MG63 (cell line): ENCODE measurements at regions not wholly inside any gene's neighbourhood (a gene's known extent, or its start where the extent isn't known, plus 50 kb on each side); places are given as distances from the start of the nearest gene placed in this dataset.
"Not testable (repeated sequence)": the region's sequence is repeated elsewhere in the genome, so short reads cannot be mapped to it uniquely, and the experiment has no call there.

Experiments
- DNase-seq: peaks from one replicate; pipeline ENCODE4 v3.0.0-alpha.2; 2020
- H3K27me3 ChIP-seq: fragments of 250-450 bp; sonication (Bioruptor Pico); 2 replicates; pipeline ENCODE4 v1.5.1; 2020; ENCODE audit warnings: mild to moderate bottlenecking, moderate library complexity
- H3K36me3 ChIP-seq: fragments of 250-450 bp; sonication (Bioruptor Pico); 2 replicates; pipeline ENCODE4 v1.5.1; 2020; ENCODE audit warnings: mild to moderate bottlenecking, moderate library complexity
- H3K4me3 ChIP-seq: fragments of 250-450 bp; sonication (Bioruptor Pico); 2 replicates; pipeline ENCODE4 v1.5.1; 2020; ENCODE audit warnings: mild to moderate bottlenecking, moderate library complexity
- H3K9me3 ChIP-seq: fragments of 250-450 bp; sonication (Bioruptor Pico); 2 replicates; pipeline ENCODE4 v1.5.1; 2020; ENCODE audit warnings: mild to moderate bottlenecking, moderate library complexity

DNA sequence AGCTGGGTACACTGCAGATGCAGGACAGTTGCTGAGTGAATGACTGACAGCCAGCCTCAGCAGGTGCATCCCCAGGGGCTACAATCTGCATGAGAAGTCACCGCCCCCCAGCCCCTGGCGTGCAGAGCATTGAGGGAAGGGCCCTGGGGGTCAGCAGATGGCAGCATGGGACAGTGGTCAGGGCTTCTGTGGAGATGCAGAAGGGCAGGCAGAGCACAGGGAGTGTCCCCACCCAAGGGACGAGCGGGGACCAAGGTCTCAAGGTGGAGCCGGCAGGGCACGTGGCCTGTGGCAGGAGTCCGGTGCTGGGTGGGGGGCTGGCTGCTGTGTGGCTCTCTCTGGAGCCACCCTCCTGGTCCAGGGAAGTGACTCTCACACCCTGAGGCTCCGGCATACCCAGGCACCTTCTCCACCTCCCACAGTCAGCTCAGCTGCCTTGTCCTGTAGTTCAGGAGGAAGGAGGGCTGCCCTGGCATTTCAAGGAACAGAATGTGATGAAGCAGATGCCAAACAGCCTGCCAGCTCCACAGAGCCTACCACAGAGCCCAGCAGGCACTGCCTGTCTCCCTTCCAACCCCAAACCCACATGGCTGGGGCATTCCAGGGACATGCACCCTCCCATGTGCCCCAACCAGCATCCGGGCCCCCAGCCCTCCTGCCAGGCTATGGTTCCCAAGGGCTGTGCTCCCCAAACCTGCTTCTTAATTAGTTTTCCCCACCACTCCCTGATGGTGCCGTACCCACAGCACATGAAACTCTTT is 114.5 kb downstream of the TMEM130 start:
- Histone ChIP-seq H3K36me3 (no peaks in the 10 kb centered on the region), H3K4me3 (no peak overlapping the region), H3K27me3 (no peaks in the 10 kb centered on the region), H3K9me3 (no peaks in the 10 kb centered on the region)
- no peak for DNase-seq

DNA sequence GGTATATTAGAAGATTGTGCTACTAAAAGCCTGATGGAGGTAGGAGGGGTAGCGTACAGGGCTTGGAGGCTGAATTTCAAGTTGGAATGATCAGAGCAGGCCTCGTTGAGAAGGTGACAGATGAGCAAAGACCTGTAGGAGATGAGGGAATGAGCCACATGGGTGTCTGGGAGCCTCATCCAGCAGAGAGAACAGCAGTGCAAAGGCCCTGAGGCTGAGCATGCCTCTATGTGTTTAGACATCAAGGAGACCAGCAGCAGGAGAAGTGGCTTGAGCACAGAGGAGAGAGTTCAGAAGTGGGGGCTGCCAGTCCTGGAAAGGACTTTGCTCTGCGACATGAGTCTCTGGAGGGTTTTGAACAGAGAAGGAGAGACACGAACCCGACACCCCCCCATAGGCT is 111.7 kb downstream of the TMEM130 start:
- no peak for DNase-seq
- H3K36me3 ChIP-seq: no peaks in the 10 kb centered on the region
- no peak overlapping the region for H3K4me3 ChIP-seq
- no peaks in the 10 kb centered on the region for H3K9me3 ChIP-seq
- no peaks in the 10 kb centered on the region for H3K27me3 ChIP-seq

DNA sequence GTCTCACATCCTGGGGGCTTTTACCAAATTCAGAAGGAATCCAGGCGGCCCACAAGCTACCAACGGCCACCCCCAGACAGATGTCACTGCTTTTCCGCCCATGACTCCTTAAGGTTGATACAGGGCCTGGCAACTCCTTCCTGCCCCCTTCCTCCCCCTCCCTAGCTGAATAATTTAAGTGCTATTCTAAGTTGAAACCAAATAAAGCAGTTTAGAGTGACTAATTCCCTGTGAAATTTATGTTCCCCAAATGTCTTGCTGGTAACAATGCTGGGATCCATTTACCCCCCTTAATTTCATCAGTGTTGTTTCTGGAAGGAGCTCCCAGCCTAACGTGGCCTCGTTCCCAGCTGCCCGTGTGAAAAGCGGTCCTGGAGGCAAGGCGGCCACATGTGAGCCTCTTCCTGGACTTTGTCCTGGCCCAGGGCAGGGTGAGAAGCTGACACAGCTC is 109.6 kb downstream of the TMEM130 start:
- Histone ChIP-seq H3K4me3 (no peak overlapping the region), H3K36me3 (no peaks in the 10 kb centered on the region), H3K9me3 (no peaks in the 10 kb centered on the region), H3K27me3 (no peaks in the 10 kb centered on the region)
- peak; percentile 75 for DNase-seq

DNA sequence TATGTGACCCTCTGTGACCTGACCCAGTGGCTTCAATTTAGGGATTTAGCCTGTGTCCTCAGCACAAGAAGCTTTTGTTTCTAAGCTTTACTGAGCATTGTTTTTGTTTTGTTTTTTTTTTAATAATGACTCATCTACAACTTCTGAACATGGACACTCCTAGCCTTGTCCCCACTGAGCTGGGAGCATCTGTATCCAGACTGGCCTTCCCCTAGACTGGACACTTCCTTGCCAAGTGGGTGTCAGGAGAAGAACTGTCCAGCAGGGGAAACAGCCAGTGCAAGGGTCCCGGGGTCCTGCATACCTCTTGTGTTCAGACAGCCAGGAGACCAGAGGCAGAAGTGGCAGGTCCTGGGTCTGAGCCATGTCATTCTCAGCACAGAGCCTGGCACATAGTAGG is 108.6 kb downstream of the TMEM130 start:
- no peak for DNase-seq
- Histone ChIP-seq H3K27me3 (no peaks in the 10 kb centered on the region), H3K9me3 (no peaks in the 10 kb centered on the region), H3K4me3 (no peak overlapping the region), H3K36me3 (no peaks in the 10 kb centered on the region)

DNA sequence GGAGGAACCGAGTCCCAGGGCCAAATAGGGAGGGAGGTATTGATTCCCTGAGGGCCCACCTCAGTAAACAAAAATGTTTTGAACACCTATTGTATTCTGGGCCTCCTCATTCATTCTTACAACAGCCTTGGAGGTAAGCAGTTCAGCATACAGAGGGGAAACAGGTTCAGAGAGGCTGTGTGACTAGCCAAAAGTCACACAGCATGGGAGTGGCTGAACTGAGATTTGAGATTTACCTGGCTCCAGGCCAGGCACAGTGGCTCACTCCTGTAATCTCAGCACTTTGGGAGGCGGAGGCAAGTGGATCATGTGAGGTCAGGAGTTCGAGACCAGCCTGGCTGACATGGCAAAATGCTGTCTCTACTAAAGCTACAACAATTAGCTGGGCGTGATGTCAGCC is 107.2 kb downstream of the TMEM130 start:
- H3K4me3 ChIP-seq: no peak overlapping the region
- no peak for DNase-seq
- no peaks in the 10 kb centered on the region for H3K36me3 ChIP-seq
- no peaks in the 10 kb centered on the region for H3K9me3 ChIP-seq
- no peaks in the 10 kb centered on the region for H3K27me3 ChIP-seq

DNA sequence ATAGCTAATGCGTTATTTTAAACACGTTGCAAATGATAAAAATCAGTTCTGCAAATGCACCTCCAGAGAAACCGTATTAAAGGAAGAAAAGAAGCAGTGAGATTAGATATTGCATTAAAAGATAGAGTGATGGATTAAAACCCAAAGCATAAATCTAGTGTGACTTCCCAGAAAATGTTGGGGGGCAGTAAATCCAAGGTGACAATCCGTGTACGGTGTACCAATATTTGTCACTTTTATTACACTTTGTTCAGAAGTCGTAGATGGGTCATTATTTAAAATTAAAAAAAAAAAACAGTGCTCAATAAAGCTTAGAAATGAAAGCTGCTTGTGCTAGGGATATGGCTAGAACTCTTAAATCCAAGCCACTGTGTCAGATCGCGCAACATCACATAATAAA is 106.4 kb downstream of the TMEM130 start:
- no peak for DNase-seq
- no peaks in the 10 kb centered on the region for H3K27me3 ChIP-seq
- H3K4me3 ChIP-seq: no peak overlapping the region
- H3K36me3 ChIP-seq: no peaks in the 10 kb centered on the region
- no peaks in the 10 kb centered on the region for H3K9me3 ChIP-seq

DNA sequence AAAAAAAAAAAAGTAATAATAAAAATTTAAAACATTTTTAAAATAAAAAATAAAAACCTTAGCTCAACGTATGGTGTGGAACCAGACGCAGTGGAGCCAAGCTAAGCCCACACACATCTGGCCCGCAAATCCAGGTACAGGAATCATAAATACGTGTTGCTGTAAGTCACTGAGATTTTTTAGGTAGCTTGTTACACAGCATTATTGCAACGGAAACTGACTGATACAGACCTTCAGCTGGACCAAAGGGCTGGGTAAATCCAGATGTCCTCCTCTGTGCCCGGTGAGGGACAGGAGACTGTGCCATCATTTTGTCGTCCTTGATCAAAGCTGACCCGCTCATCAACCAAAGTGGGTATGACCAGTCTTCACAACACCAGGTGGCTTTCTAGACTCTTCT is 104.9 kb downstream of the TMEM130 start:
- Histone ChIP-seq H3K36me3 (no peaks in the 10 kb centered on the region), H3K27me3 (no peaks in the 10 kb centered on the region), H3K9me3 (no peaks in the 10 kb centered on the region), H3K4me3 (no peak overlapping the region)
- DNase-seq: no peak

DNA sequence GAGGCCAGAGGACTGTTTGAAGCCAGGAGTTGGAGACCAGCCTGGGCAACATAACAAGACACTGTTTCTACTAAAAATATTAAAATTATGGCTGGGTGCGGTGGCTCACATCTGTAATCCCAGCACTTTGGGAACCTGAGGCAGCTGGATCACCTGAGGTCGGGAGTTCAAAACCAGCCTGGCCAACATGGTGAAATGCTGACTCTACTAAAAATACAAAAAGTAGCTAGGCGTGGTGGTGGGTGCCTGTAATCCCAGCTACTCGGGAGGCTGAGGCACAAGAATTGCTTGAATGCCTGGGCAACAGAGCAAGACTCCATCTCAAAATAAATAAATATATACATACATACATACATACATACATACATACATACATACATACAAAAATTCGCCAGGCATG is 99.7 kb downstream of the TMEM130 start:
- H3K36me3 ChIP-seq, H3K9me3 ChIP-seq, H3K4me3 ChIP-seq, DNase-seq, H3K27me3 ChIP-seq: not testable (repeated sequence)

DNA sequence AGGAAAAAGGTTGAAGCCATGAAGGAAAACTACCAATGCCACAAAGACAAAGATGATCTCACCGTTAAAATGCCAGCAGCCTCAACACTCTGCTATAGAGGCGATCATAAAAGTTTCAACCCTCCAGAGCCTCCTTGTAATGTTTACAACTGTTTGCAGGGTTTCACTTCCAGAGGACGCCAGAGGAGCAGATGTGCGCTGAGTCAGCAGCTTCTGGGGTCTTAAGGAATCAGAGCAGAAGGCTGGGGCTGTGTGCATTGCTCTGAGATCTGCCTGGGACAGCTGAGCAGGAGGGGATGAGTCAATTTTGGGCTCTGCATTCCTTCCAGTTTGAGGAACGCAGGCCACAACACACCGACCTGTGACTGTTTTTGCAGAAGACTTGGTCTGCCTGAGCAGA is 98.3 kb downstream of the TMEM130 start:
- Histone ChIP-seq H3K9me3 (no peaks in the 10 kb centered on the region), H3K4me3 (no peak overlapping the region), H3K36me3 (no peaks in the 10 kb centered on the region), H3K27me3 (no peaks in the 10 kb centered on the region)
- DNase-seq: peak; percentile 78

DNA sequence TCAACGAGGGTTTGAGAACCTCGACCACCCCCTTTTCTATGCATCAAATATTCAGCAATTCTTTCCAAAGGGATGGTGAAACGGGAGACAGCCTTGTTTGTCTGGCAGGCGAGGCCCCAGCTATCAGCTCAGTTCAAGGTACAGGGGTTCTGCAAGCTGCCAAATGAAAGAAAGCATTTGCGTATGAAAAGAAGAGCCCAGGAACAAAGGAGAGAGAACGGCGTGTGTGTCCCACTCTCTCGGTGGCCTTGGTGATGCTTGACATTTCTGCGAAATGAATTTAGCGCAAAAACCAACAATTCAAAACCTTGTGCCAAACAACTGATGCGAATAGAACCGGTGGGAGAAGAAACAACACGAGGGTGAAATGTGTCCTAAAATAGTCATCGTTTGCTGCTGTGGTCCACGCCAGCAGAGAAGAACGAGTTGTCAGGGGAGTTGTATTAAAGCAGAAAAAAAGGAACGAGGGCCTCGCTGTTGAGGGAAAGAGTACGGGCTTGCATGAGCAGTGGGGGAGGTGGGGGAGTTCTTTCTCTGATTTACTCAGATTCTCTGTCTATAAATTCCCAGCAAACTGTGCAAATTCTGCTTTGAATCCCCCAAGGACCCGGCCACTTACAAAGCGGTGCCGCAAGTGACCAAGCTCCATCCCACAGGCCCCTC is 97.7 kb downstream of the TMEM130 start:
- H3K27me3 ChIP-seq: no peaks in the 10 kb centered on the region
- no peak for DNase-seq

DNA sequence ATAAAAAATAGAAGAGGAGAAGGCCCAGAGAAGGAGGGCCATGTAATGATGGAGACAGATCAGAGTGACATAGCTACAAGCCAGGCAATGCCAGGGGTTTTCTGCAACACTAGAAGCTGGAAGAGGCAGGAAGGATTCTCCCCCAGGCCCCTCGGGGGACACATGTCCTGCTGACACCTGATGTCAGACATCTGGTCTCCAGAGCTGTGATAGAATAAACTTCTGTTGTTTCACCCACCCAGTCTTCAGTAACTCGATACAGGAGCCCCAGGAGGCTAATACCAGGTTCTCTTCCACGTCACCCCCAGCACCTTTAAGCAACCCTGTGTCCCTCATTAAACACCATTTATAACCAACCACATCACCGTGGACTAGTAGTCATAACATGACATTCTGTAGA is 94.9 kb downstream of the TMEM130 start:
- Histone ChIP-seq H3K4me3 (no peak overlapping the region), H3K9me3 (no peaks in the 10 kb centered on the region), H3K36me3 (no peaks in the 10 kb centered on the region), H3K27me3 (no peaks in the 10 kb centered on the region)
- DNase-seq: no peak

More for the DNA sequence above, 97.7 kb downstream of the TMEM130 start:
- Histone ChIP-seq H3K4me3 (no peak overlapping the region), H3K9me3 (no peaks in the 10 kb centered on the region), H3K36me3 (no peaks in the 10 kb centered on the region)

DNA sequence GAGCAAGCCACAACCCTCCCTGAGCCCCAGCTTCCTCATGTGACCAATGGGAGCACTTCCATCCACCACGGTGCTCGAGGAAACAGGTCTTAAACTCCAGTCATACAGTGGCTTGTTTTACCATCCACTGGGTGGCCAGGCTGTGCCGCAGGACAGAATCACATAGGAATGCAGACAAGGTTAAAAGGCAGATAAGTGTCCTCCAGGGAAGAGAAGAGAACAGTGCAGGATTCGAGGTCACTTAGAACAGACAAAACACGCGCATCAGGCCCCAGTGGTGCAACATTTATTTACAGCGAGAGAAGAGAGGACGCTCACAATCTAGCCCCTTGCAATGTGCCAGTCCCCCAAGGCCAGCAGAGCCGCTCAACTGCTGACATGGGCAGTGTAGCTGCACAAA is 92.8 kb downstream of the TMEM130 start:
- Histone ChIP-seq H3K4me3 (no peak overlapping the region), H3K27me3 (no peaks in the 10 kb centered on the region)
- no peak for DNase-seq

DNA sequence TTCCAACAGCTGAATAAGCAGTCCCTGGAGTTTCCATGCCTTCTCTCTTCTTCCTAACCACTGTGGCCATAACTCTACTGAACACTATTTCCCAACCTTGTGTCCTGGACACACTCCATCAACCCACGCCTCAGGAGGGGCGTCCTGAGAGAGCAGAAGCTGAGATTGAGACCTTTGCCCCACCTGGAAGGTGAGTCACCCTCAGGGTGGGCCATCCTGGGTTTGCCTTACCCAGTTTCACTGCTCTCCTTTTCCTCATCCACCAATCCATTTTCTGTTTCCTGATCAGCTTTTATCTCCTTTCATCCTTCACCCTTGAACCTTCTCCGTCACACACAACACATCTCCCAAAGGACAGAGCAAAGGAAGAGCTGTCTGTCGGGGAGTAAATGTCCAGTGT is 91.4 kb downstream of the TMEM130 start:
- no peaks in the 10 kb centered on the region for H3K27me3 ChIP-seq
- no peak overlapping the region for H3K4me3 ChIP-seq
- H3K9me3 ChIP-seq: no peaks in the 10 kb centered on the region
- no peaks in the 10 kb centered on the region for H3K36me3 ChIP-seq
- no peak for DNase-seq

More for the DNA sequence above, 92.8 kb downstream of the TMEM130 start:
- no peaks in the 10 kb centered on the region for H3K9me3 ChIP-seq
- H3K36me3 ChIP-seq: no peaks in the 10 kb centered on the region

DNA sequence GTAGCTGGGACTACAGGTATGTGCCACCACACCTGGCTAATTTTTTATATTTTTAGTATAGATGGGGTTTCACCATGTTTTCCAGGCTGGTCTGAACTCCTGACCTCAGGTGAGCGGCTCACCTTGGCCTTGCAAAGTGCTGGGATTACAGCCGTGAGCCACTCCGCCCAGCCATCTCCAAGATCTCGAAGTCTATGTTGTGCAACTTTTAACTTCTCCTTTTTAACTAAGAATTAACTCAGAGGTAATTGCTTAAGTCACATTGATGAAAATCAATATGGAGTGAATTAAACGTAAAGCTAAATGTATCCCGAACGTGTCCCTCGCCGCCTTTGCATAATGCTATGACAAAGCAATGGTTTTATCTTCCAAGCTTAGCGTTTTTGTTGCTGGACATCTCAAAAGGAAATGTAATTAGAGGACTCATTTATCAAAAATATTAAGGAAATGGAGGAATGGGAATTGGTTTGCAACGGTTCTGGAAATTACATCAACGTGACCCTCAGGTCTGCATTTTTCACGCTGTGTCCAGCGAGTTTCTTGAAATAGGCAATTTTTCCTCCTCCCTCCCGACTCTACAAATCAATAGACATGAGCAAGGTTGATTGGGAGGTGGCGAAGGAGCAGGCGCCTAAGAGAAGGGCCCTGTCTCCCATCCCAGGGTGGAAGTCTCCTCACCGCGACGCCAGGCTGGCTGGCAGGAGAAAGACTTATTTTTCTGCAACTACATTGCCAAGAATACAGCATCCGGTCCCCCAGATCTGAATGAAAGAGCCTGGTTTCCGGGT is 89.8 kb downstream of the TMEM130 start:
- Histone ChIP-seq H3K36me3 (no peaks in the 10 kb centered on the region), H3K4me3 (no peak overlapping the region), H3K9me3 (no peaks in the 10 kb centered on the region), H3K27me3 (no peaks in the 10 kb centered on the region)
- no peak for DNase-seq

DNA sequence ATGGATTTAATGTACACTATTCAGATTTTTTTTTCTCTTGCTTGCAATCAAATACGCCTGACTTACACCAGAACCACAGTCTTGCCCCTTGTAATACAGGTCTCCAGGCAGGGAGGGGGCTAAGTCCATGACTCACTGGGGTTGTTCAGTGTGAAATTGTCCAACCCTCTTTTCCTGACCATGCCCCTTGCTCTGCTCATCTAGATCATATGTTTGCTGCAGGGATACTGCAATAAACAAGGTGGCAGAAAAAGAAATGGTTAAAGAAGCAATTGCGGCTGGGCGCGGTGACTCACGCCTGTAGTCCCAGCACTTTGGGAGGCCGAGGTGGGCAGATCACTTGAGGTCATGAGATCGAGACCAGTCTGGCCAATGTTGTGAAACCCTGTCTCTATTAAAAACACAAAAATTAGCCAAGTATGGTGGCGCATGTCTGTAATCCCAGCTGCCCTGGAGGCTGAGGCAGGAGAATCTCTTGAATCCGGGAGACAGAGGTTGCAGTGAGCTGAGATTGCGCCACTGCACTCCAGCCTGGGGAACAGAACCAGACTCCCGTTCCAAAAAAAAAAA is 85.5 kb downstream of the TMEM130 start:
- Histone ChIP-seq H3K9me3 (no peaks in the 10 kb centered on the region), H3K27me3 (no peaks in the 10 kb centered on the region), H3K4me3 (no peak overlapping the region), H3K36me3 (no peaks in the 10 kb centered on the region)
- DNase-seq: no peak

DNA sequence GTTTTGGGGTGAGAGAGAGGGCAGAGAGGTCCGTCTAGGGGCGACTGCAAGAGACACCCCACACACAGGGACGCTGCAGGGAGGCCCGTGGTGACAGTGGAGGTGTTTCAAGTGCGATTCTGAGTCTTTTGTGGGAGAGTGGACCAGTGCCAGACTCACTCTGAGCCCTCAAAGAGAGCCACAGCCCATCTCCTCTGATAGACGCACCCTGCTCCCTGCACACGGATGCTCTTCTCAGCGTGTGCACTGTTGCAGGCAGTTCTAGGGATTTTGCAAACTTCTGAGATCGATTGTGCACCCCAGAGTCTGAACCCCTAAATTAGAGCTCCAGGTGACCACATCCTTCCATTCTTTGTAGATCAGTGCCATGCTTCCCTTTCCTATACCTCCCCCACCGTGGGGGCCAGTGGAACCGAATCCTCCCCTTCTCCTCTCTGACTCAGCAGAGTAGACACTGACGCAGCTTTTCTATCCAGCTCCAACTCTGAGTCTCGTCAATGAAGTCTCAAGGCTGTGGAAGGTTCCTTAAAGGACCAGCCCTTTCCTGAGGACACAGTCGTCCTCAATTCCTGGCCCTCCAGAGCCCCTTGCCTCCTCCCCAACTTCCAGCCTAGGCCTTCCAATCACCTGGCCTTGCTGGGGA is 83.8 kb downstream of the TMEM130 start:
- Histone ChIP-seq H3K36me3 (no peaks in the 10 kb centered on the region), H3K4me3 (no peak overlapping the region), H3K27me3 (no peaks in the 10 kb centered on the region), H3K9me3 (no peaks in the 10 kb centered on the region)
- no peak for DNase-seq

DNA sequence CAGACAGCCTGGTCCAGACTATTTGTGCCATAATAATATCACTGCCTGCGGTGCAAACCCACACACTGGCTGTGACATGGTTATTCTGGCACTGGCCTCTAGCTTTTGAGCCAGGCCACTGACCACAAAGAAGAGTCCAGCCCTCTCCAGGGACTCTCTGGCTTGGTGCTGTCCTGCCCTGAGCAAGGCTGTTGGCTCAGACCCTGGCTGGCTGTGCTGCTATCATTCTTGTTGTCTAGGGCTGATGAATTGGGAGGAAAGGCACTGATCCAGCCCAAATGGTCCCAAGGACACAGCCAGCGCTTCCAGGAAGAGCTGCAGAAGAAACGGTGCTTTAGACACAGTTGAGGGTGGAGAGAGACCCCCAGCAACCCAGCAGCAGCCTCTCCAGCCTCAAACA is 80.8 kb downstream of the TMEM130 start:
- H3K4me3 ChIP-seq: no peak overlapping the region
- H3K9me3 ChIP-seq: no peaks in the 10 kb centered on the region
- H3K27me3 ChIP-seq: no peaks in the 10 kb centered on the region
- peak; percentile 85 for DNase-seq
- no peaks in the 10 kb centered on the region for H3K36me3 ChIP-seq
